ENCODE measurements at regions not wholly inside any gene's neighbourhood (a gene's known extent, or its start where the extent isn't known, plus 50 kb on each side); places are given as distances from the start of the nearest gene placed in this dataset.
"Not testable (repeated sequence)": the region's sequence is repeated elsewhere in the genome, so short reads cannot be mapped to it uniquely, and the experiment has no call there.

- Mint-ChIP-seq H3K27ac (no peak overlapping the region), H3K4me1 (no peaks in the 10 kb centered on the region), H3K36me3 (no peaks in the 10 kb centered on the region), H3K4me3 (no peak overlapping the region), H3K27me3 (no peaks in the 10 kb centered on the region), H3K9me3 (peaks cover 0 to 3% (median 0%) of the 10 kb centered on the region in 7 donors)
- DNase-seq (no peak), ATAC-seq (ENCODE audit: low read depth in 2 of 2) (no peak)
Observed at GRCh38 chr12:62045211-62045610, 215.0 kb upstream of the USP15 start.

GRCh38 chr12:62050785-62051184, 209.4 kb upstream of the USP15 start:
- no peak for ATAC-seq (ENCODE audit: low read depth in 2 of 2)
- Mint-ChIP-seq H3K27me3 (no peaks in the 10 kb centered on the region), H3K4me1 (no peaks in the 10 kb centered on the region), H3K36me3 (no peaks in the 10 kb centered on the region), H3K4me3 (no peak overlapping the region), H3K27ac (no peak overlapping the region), H3K9me3 (no peaks in the 10 kb centered on the region)
- no peak for DNase-seq

- Mint-ChIP-seq H3K36me3 (no peaks in the 10 kb centered on the region), H3K9me3 (no peaks in the 10 kb centered on the region)
- ATAC-seq (ENCODE audit: low read depth in 2 of 2) = no peak
Observed at GRCh38 chr12:62069976-62070375, 190.2 kb upstream of the USP15 start.

GRCh38 chr12:62073236-62073635, 187.0 kb upstream of the USP15 start:
- not testable (repeated sequence) for H3K9me3 Mint-ChIP-seq; H3K27me3 Mint-ChIP-seq; H3K27ac Mint-ChIP-seq; DNase-seq; H3K36me3 Mint-ChIP-seq; ATAC-seq (ENCODE audit: low read depth in 2 of 2); H3K4me3 Mint-ChIP-seq
- H3K4me1 Mint-ChIP-seq = peaks cover 0 to 12% (median 0%) of the 10 kb centered on the region in 3 donors

More at GRCh38 chr12:62069976-62070375, 190.2 kb upstream of the USP15 start:
- no peak overlapping the region for H3K4me3 Mint-ChIP-seq
- DNase-seq = no peak
- H3K4me1 Mint-ChIP-seq = no peaks in the 10 kb centered on the region
- no peak overlapping the region for H3K27ac Mint-ChIP-seq
- H3K27me3 Mint-ChIP-seq = peaks cover 0 to 4% (median 0%) of the 10 kb centered on the region in 3 donors

- H3K4me3 Mint-ChIP-seq = no peak overlapping the region
- peak; percentile 1 for DNase-seq
- peak in 1 of 2 donors; percentile 72 for ATAC-seq (ENCODE audit: low read depth in 2 of 2)
- H3K4me1 Mint-ChIP-seq = peaks cover 0 to 12% (median 0%) of the 10 kb centered on the region in 3 donors
- H3K9me3 Mint-ChIP-seq = no peaks in the 10 kb centered on the region
- H3K27ac Mint-ChIP-seq = peak overlapping the region in 1 of 6 donors; percentile 14
- peaks cover 0 to 4% (median 0%) of the 10 kb centered on the region in 3 donors for H3K27me3 Mint-ChIP-seq
- H3K36me3 Mint-ChIP-seq = no peaks in the 10 kb centered on the region
Observed at GRCh38 chr12:62075870-62076269, 184.3 kb upstream of the USP15 start.

GRCh38 chr12:62078020-62078419, 182.2 kb upstream of the USP15 start:
- DNase-seq (no peak), ATAC-seq (ENCODE audit: low read depth in 2 of 2) (no peak)
- no peaks in the 10 kb centered on the region for H3K9me3 Mint-ChIP-seq
- peak overlapping the region in 1 of 6 donors; percentile 73 for H3K27ac Mint-ChIP-seq
- H3K36me3 Mint-ChIP-seq = no peaks in the 10 kb centered on the region
- H3K4me3 Mint-ChIP-seq = no peak overlapping the region
- peaks cover 0 to 12% (median 0%) of the 10 kb centered on the region in 3 donors for H3K4me1 Mint-ChIP-seq
- H3K27me3 Mint-ChIP-seq = no peaks in the 10 kb centered on the region

DNA sequence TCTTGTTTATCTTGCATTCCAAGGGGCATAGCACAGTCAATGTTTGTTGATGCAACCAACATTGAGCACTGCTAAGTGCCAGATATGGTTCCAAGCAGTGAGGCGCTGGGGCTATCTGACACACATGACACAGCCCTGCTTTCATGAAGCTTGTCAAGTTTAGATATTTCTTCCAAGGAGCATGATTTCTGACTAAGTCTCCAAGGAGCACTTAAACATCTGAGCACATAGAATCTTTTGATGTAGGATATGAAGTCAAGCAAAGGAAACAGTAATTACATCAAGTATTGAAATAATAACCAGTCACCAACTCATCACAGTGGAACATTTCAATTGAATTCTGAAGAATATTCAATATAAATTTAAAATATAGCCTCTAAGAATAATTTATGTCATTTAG, 177.8 kb upstream of the USP15 start:
- H3K36me3 Mint-ChIP-seq = no peaks in the 10 kb centered on the region
- ATAC-seq (ENCODE audit: low read depth in 2 of 2) = no peak

DNA sequence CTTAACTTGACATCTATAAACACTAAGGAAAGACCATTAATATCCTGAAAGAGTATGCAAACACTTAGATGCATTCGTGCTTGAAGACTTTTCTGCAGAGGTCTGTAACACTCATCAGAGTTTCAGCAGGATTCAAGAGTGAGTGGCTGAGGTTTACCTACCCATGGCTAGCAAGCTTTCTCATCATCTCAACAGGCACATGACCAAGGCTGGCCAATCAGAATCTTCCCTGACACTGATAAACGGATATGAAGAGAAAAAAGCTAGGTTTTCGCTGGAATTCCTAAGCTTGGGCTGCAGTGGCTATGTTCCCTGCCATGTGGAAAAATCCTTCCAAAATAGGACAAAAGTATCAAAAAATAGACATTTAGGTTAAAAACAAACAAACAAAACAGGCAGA, 162.1 kb upstream of the USP15 start:
- H3K4me1 Mint-ChIP-seq = no peaks in the 10 kb centered on the region
- no peaks in the 10 kb centered on the region for H3K27me3 Mint-ChIP-seq
- DNase-seq (no peak), ATAC-seq (ENCODE audit: low read depth in 2 of 2) (no peak)
- no peaks in the 10 kb centered on the region for H3K9me3 Mint-ChIP-seq
- H3K4me3 Mint-ChIP-seq = no peak overlapping the region
- H3K36me3 Mint-ChIP-seq = no peaks in the 10 kb centered on the region
- H3K27ac Mint-ChIP-seq = no peak overlapping the region

More for the DNA sequence above, 177.8 kb upstream of the USP15 start:
- no peak overlapping the region for H3K4me3 Mint-ChIP-seq
- H3K27me3 Mint-ChIP-seq = no peaks in the 10 kb centered on the region
- peaks cover 0 to 10% (median 2%) of the 10 kb centered on the region in 7 donors for H3K9me3 Mint-ChIP-seq
- no peaks in the 10 kb centered on the region for H3K4me1 Mint-ChIP-seq
- no peak for DNase-seq
- no peak overlapping the region for H3K27ac Mint-ChIP-seq

GRCh38 chr12:62103748-62104147, 156.5 kb upstream of the USP15 start:
- Mint-ChIP-seq H3K36me3 (no peaks in the 10 kb centered on the region), H3K27ac (no peak overlapping the region), H3K4me3 (no peak overlapping the region), H3K4me1 (no peaks in the 10 kb centered on the region), H3K27me3 (no peaks in the 10 kb centered on the region), H3K9me3 (no peaks in the 10 kb centered on the region)
- no peak for ATAC-seq (ENCODE audit: low read depth in 2 of 2)
- DNase-seq = no peak

- peak in 1 of 2 donors; percentile 25 for ATAC-seq (ENCODE audit: low read depth in 2 of 2)
- Mint-ChIP-seq H3K27me3 (peaks cover 0 to 6% (median 0%) of the 10 kb centered on the region in 3 donors), H3K4me1 (no peaks in the 10 kb centered on the region), H3K9me3 (peaks cover 0 to 9% (median 4%) of the 10 kb centered on the region in 7 donors), H3K36me3 (no peaks in the 10 kb centered on the region), H3K27ac (no peak overlapping the region), H3K4me3 (no peak overlapping the region)
- DNase-seq = no peak
Observed at GRCh38 chr12:62106547-62107185, 153.5 kb upstream of the USP15 start.

- H3K36me3 Mint-ChIP-seq = no peaks in the 10 kb centered on the region
- no peak overlapping the region for H3K4me3 Mint-ChIP-seq
- H3K4me1 Mint-ChIP-seq = no peaks in the 10 kb centered on the region
- H3K27me3 Mint-ChIP-seq = peaks cover 3 to 14% (median 12%) of the 10 kb centered on the region in 3 donors
- no peak overlapping the region for H3K27ac Mint-ChIP-seq
- peaks cover 0 to 11% (median 4%) of the 10 kb centered on the region in 7 donors for H3K9me3 Mint-ChIP-seq
- ATAC-seq (ENCODE audit: low read depth in 2 of 2) = no peak
- DNase-seq = no peak
Observed at GRCh38 chr12:62113366-62114011, 146.7 kb upstream of the USP15 start.

- Mint-ChIP-seq H3K27ac (no peak overlapping the region), H3K9me3 (peaks cover 0 to 2% (median 0%) of the 10 kb centered on the region in 7 donors), H3K4me3 (no peak overlapping the region), H3K4me1 (no peaks in the 10 kb centered on the region), H3K27me3 (peaks cover 6 to 14% (median 7%) of the 10 kb centered on the region in 3 donors), H3K36me3 (no peaks in the 10 kb centered on the region)
- DNase-seq (no peak), ATAC-seq (ENCODE audit: low read depth in 2 of 2) (no peak)
Observed at GRCh38 chr12:62116986-62117385, 143.2 kb upstream of the USP15 start.

GRCh38 chr12:62123721-62124203, 136.4 kb upstream of the USP15 start:
- peak in 1 of 2 donors; percentile 48 for ATAC-seq (ENCODE audit: low read depth in 2 of 2)
- peak; percentile 3 for DNase-seq
- no peaks in the 10 kb centered on the region for H3K36me3 Mint-ChIP-seq
- H3K27ac Mint-ChIP-seq = no peak overlapping the region
- peaks cover 0 to 10% (median 0%) of the 10 kb centered on the region in 3 donors for H3K27me3 Mint-ChIP-seq
- no peaks in the 10 kb centered on the region for H3K9me3 Mint-ChIP-seq
- peaks cover 0 to 4% (median 2%) of the 10 kb centered on the region in 3 donors for H3K4me1 Mint-ChIP-seq
- no peak overlapping the region for H3K4me3 Mint-ChIP-seq

- ATAC-seq (ENCODE audit: low read depth in 2 of 2) (no peak), DNase-seq (no peak)
- H3K36me3 Mint-ChIP-seq = no peaks in the 10 kb centered on the region
- H3K27ac Mint-ChIP-seq = no peak overlapping the region
- H3K9me3 Mint-ChIP-seq = no peaks in the 10 kb centered on the region
- peaks cover 0 to 4% (median 2%) of the 10 kb centered on the region in 3 donors for H3K4me1 Mint-ChIP-seq
- no peak overlapping the region for H3K4me3 Mint-ChIP-seq
- H3K27me3 Mint-ChIP-seq = peaks cover 0 to 5% (median 0%) of the 10 kb centered on the region in 3 donors
Observed at GRCh38 chr12:62127516-62127915, 132.7 kb upstream of the USP15 start.
